Activated gamma-delta T cell (primary cell): ENCODE measurements at regions not wholly inside any gene's neighbourhood (a gene's known extent, or its start where the extent isn't known, plus 50 kb on each side); places are given as distances from the start of the nearest gene placed in this dataset.

Source experiments
- DNase-seq: peaks from one replicate; lab custom pipeline; 2025; lab: John Stamatoyannopoulos, UW

- no peak for DNase-seq
Observed at GRCh38 chr1:38418195-38419030, 371.8 kb upstream of the POU3F1 start.

- no peak for DNase-seq
Observed at GRCh38 chr1:38403667-38404066, 357.1 kb upstream of the POU3F1 start.

- no peak for DNase-seq
Observed at GRCh38 chr1:38402230-38402815, 355.7 kb upstream of the POU3F1 start.

DNA sequence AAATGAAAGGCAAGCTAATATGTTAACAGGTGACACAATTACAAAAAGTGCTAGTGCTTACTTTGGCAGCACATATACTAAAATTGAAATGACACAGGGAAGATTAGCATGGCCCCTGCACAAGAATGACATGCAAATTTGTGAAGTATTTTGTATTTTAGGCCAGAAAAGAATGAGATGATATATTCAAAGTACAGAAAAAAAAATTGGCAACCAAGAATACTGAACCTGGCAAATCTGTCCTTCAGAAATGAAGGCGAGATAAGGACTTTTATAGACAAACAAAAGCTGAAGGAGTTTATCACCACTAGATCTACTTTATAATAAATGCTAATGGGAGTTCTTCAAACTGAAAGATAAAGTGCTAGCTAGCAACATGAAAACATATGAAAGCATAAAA is 350.0 kb upstream of the POU3F1 start:
- DNase-seq: no peak

DNA sequence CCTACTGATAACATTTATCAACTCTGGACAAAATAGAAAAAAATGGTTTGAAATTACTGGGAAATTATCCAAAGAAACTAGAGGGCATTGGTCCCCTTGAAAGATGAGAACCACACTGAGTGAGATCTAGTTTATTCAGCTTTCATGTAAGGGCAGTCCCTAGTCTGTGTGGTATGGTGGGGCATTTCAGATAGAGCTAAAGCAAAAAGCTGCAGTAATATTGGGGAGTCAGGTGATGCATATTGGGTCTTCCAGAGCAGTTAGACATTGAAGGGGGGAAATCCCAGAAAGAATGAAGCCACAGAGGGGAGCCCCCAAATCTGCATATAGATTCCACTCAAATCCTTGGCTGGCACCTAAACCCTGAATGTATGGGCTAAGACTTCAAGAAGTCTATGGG is 347.7 kb upstream of the POU3F1 start:
- no peak for DNase-seq

DNA sequence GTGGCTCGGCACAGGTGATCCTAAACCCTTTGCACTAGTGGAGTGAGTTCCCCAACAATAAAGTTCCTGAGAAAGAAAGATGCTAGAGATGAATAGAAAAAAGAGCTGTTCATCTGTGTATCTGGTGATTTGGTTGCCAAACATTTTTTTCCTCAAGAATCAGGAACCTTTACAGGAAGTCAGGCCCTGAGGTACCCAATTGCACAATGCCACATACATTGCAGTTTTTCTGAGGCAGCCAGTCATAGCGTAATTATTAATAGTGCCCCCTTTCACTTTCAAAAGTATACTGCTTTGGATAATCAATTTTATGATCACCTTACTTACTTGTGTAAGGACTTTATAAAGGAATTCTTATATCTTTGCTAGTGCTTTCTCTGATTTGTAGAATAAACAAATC is 346.3 kb upstream of the POU3F1 start:
- DNase-seq: no peak

DNA sequence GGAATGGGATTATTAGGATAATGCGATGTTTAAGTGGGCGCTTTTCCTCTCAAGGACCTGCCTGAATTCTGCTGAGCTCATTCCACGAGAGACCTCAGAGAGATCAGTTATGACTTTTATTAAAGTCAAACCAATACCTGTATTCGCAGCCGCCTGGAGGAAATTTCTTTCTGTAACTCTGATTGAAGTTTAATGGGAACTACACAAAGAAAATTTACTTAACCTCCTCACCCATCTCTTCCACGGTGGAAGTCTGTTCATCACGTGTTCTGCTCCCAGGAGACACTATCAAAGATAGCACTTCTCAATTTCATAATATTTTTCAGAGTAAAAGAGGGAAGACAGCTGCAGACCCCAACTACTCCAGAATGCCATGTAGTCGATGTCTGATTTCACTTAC is 334.7 kb upstream of the POU3F1 start:
- DNase-seq: no peak

DNA sequence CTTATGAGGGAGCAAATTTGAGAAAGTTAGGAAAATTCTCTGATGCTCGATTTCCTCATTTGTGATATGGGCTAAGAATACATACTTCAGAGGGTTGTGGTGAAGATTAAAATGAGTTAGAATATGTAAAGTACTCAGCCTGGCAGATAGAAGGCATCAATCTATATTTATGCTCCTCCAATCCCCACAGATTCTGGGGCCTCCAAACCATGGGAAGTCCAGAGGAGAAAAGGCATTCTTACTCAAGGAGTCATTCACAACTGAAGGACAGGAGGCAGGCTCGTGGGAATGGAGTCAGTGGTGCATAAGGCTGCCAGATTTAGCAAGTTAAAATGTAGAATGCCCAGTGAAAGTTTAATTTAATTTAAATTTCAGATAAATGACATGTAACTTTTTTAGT is 330.0 kb upstream of the POU3F1 start:
- DNase-seq: no peak

DNA sequence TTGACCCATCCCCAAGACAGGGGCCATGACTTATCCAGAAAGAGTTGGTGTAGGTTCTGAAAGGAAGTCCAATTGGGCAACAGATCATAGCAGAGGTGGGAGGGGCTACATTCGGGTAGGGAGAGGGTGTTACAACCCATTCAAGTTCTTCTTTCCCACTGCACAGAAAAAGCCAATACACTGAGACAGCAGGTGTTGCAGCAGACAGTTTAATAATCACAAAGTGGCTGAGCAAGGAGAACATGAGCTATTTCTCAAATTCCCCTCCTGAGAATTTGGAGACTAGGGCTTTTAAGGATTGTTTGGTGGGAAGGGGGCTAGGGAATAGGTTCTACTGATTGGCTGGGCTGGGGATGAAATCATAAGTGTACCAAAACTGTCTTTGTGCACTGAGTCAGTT is 328.4 kb upstream of the POU3F1 start:
- DNase-seq: no peak

GRCh38 chr1:38371505-38371844 is 324.9 kb upstream of the POU3F1 start:
- DNase-seq: no peak

DNA sequence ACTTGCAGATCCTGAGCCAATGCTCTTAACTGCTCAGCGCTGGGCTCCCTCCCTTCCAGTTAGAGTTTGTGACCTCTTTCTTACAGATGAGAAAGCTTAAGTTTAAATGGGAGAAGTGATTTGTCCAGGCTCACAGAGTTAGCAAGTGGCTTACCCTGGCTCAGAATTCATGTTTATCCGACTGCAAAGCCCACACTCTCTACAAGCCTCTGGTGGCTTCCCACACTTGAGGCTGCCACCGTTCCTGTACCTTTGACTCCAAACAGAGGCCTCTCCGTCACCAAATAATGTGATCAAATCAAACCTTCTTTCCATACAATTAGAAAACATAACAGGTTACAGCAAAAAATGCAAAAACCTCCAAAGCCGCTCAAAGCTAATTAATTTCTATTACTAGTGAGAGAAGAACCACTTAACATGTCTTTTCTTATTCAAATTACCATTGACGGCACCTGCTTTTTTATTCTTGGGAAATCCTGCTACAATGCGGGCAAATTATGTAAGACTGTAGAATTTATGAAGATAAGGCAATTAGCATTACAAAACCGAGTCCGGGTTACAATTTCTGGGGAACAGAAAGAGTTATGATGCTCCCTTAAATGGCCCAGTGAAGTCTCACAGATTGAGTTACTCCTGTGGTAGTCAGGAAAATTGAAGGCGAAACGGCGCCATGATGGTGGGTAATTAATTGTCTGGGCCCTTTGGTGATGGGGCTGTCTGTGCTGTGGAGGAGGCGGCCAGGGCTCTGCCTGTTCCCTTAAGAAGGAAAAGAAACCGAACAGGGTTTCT is 324.3 kb upstream of the POU3F1 start:
- DNase-seq: no peak

- no peak for DNase-seq
Observed at GRCh38 chr1:38365242-38365641, 318.6 kb upstream of the POU3F1 start.

- no peak for DNase-seq
Observed at GRCh38 chr1:38361566-38361965, 315.0 kb upstream of the POU3F1 start.

DNA sequence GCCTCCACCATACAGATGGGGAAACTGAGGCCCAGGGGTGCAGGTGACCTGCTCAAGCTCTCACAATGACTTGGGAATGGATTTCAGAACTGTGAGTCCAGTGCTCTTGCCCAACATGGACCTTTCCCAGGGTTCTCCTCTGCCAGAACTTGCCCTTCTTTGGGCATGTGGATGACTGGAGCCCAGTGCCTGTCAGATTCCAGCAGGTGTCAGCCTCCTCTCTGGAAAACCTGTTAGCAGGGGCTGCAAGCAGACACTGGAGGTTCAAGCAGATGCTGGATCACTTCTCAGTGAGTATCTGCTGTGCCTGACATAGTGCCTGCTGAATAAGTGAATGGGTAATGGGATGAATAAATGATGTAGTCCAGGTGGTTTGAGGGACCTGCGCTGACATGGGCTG is 314.2 kb upstream of the POU3F1 start:
- no peak for DNase-seq

DNA sequence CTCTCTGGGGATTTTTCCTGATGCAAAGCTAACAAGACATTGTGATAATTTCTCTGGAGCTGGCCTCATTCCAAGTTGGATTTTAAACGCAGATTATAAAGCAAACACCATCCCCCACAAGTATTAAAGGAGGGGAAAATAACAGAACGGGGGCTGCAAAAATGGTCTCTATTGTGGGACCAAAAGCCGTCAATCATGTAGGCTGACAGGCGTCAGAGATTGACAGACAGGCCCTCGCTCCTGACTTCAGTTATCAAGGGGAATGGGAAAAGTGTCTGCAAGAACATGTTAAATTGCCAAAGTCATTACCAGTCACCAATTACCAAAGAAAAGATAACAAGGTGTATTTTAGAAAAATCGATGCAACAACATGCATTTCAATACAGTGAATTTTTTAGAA is 307.4 kb upstream of the POU3F1 start:
- DNase-seq: no peak

GRCh38 chr1:38352869-38353268 is 306.3 kb upstream of the POU3F1 start:
- DNase-seq: no peak

- no peak for DNase-seq
Observed at GRCh38 chr1:38347446-38348175, 301.0 kb upstream of the POU3F1 start.

GRCh38 chr1:38344716-38345115 is 298.1 kb upstream of the POU3F1 start:
- no peak for DNase-seq

DNA sequence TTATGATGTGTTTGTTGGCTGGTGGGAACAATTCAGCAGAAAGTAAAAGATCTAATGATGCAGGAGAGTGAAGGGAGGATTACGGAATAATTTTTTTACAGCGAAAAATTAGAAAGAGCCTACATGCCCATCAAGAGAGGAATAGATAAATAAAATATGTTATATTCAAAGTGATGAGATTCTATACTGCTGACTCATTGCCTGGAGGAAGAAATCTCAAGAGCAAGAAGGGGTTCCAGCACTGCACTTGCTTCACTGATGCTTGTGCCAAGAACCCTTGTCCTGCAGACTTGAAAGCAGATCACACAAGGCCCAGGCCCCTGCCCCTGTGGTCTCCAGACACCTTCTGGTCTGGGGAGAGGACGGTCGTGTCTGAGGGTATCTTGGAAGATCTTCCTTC is 295.1 kb upstream of the POU3F1 start:
- no peak for DNase-seq

DNA sequence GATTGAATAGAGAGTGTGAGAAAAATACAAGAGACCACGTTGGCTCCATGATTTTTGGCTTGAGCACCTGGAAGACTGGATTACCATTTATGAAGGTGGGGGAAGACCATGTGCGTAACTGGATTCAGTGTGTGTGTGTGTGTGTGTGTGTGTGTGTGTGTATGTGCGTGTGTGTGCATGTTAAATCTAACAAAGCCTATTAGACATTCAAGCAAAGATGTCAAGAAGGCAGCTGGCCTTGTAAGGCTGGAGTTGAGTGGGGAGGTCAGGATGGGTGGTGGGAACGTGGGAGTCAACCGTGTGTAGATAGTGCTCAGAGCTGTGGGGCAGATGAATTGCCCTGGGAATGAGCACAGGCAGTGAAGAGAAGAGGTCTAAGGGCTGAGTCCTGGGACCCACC is 293.8 kb upstream of the POU3F1 start:
- DNase-seq: no peak

DNA sequence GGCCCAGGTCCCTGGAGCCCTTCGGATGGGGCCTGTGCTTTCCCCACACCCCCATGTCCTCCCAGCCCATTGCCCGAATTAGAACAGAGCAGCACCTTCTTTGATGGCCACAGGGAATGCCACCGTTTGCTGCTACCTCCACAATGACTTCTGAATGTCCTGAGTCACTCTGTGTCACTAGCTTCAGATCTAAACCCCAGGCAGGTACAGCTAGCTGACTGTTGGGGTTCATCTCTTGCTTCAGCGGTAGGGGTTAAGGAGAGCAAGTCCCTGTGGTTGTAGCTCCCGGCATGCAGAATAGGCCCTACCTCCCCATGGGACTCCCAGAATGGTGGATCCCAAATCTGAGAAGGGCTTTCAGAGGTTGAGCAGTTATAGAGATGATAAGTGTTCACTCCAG is 291.1 kb upstream of the POU3F1 start:
- no peak for DNase-seq

DNA sequence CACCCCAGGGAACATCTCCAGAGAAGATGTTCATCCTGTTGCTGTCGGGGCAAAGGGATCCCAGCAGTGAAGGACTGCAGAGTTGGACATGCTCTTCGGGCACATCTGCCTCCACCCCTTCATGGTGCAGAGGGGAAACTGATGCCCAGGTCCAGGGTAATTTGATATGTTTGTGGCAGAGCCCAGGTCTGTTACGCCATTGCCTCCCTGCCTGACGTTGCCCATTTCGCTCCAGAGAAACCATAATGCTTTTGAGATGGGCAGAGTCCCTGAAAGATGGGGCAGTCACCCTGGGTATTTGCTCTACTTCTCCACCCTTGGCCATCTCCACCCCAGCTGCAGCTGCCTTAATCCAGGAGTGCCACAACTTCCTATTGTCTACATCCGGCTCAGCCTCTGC is 290.4 kb upstream of the POU3F1 start:
- DNase-seq: no peak
